K562 (cell line): ENCODE measurements at regions not wholly inside any gene's neighbourhood (a gene's known extent, or its start where the extent isn't known, plus 50 kb on each side); places are given as distances from the start of the nearest gene placed in this dataset.

ENCODE experiments used
- ATAC-seq: fragments of 200-7000 bp; cut with Tn5 transposase; 3 replicates; pipeline ENCODE4 v1.9.1; 2020; ENCODE audit warnings: moderate library complexity
- BruUV-seq: library from RNA; stranded (reverse); fragments of 400-500 nt; replicated peaks from 2 replicates; lab custom pipeline; 2021; lab: Mats Ljungman, UMichigan
- CTCF ChIA-PET: fragments of 300-600 bp; formaldehyde crosslinking; extraction: SDS; loops from one replicate; lab custom pipeline; 2021; ENCODE audit warnings: low intra/inter-chr PET ratio; lab: Yijun Ruan, JAX
- POLR2A ChIA-PET: fragments of 300-600, 350-650 bp; sonication (Branson Sonifier 250); formaldehyde crosslinking; extraction: SDS; loops from one replicate; lab custom pipeline; 2021; ENCODE audit warnings: antibody characterized with exemption, inconsistent platforms; lab: Yijun Ruan, JAX
- DNase-seq, 4 experiments: peaks; one replicate each; pipeline versions ENCODE4 v3.0.0 to v3.0.0-alpha.2; 2011 to 2018; ENCODE audit warnings: low spot score in 3 of 4, mixed read lengths in 3 of 4; ENCODE audit errors: extremely low read depth in 1 of 4
- FAIRE-seq: peaks from 2 replicates; lab custom pipeline; 2011; peaks lifted over from hg19 to GRCh38; lab: Jason Lieb, UNC
- H2AFZ ChIP-seq: 2 replicates; pipeline ENCODE4 v1.6.0; 2011; ENCODE audit warnings: low read depth, low read length, control low read depth, inconsistent platforms
- H3K27ac ChIP-seq: fragments of 200-600 bp; 3 replicates; pipeline ENCODE4 v1.8.0; 2011; ENCODE audit warnings: low read depth, mild to moderate bottlenecking, control low read depth, inconsistent platforms, low read length, moderate library complexity, mixed read lengths; ENCODE audit errors: extremely low read depth
- H3K27me3 ChIP-seq, 2 experiments: fragments of 300-600 bp in 1 of 2; 2 replicates in 1 of 2; 3 replicates in 1 of 2; pipeline versions ENCODE4 v1.6.0 to v1.8.0; 2011; ENCODE audit warnings: inconsistent platforms in 2 of 2, low read length in 2 of 2, mild to moderate bottlenecking in 1 of 2, mixed read lengths in 1 of 2, moderate library complexity in 1 of 2; ENCODE audit not compliant: control insufficient read depth in 2 of 2, insufficient read depth in 2 of 2
- H3K36me3 ChIP-seq: fragments of 300-600 bp; 3 replicates; pipeline ENCODE4 v1.8.0; 2011; ENCODE audit warnings: mild to moderate bottlenecking, low read length, inconsistent platforms; ENCODE audit not compliant: control insufficient read depth, insufficient read depth
- H3K4me1 ChIP-seq, 2 experiments: fragments of 200-600 bp in 1 of 2; replicated peaks in 1 of 2; 2 replicates in 1 of 2; 3 replicates in 1 of 2; pipeline versions ENCODE4 v1.5.1 to v1.8.0; 2011; ENCODE audit warnings: inconsistent platforms in 2 of 2, low read length in 2 of 2, mild to moderate bottlenecking in 1 of 2, mixed read lengths in 1 of 2, moderate library complexity in 1 of 2; ENCODE audit not compliant: control insufficient read depth in 2 of 2, insufficient read depth in 2 of 2
- H3K4me2 ChIP-seq: 2 replicates; pipeline ENCODE4 v1.6.1; 2011; ENCODE audit warnings: low read length, control low read depth, inconsistent platforms, mixed read lengths; ENCODE audit not compliant: insufficient read depth
- H3K4me3 ChIP-seq: fragments of 200-600 bp; sonication (generic), shearing (Covaris generic); 2 replicates; pipeline ENCODE4 v1.5.1; 2016; ENCODE audit warnings: control low read depth, inconsistent platforms
- H3K79me2 ChIP-seq: fragments of 200-600 bp; 3 replicates; pipeline ENCODE4 v1.8.0; 2011; ENCODE audit warnings: low read length, inconsistent platforms; ENCODE audit not compliant: control insufficient read depth, insufficient read depth
- H3K9ac ChIP-seq, 2 experiments: 2 replicates each; pipeline versions ENCODE4 v1.6.0 to v1.6.1; 2011; ENCODE audit warnings: low read depth in 2 of 2, low read length in 2 of 2, control low read depth in 1 of 2, inconsistent platforms in 1 of 2, mild to moderate bottlenecking in 1 of 2, mixed read lengths in 1 of 2; ENCODE audit not compliant: insufficient read depth in 1 of 2
- H3K9me1 ChIP-seq: one replicate; pipeline ENCODE4 v1.6.0; 2011; ENCODE audit warnings: inconsistent platforms, mild to moderate bottlenecking, low read length, moderate library complexity; ENCODE audit not compliant: control insufficient read depth, insufficient read depth
- H3K9me3 ChIP-seq: replicated peaks from 2 replicates; pipeline ENCODE4 v1.5.1; 2011; ENCODE audit warnings: low read depth, low read length, inconsistent platforms; ENCODE audit not compliant: control insufficient read depth, insufficient read depth
- H4K20me1 ChIP-seq: replicated peaks from 2 replicates; pipeline ENCODE4 v1.6.1; 2011; ENCODE audit warnings: low read length, inconsistent platforms, mixed read lengths; ENCODE audit not compliant: control insufficient read depth, insufficient read depth
- ARID2 ChIP-seq: fragments of 450-650 bp; IDR thresholded peaks from 2 replicates; pipeline ENCODE4 v1.6.1; 2017; ENCODE audit warnings: antibody characterized with exemption, mild to moderate bottlenecking
- BRCA1 ChIP-seq, 2 experiments: fragments of 450-650 bp in 1 of 2; sonication (generic) in 1 of 2; formaldehyde crosslinking in 1 of 2; IDR thresholded peaks; 2 replicates each; pipeline versions ENCODE4 v1.5.0 to v1.6.1; 2017 to 2020; ENCODE audit warnings: mild to moderate bottlenecking in 1 of 2, missing genetic modification reagents in 1 of 2
- CREB1 ChIP-seq, 2 experiments: sonication (generic) in 1 of 2; formaldehyde crosslinking in 1 of 2; IDR thresholded peaks; 2 replicates each; pipeline versions ENCODE4 v1.6.1 to v1.8.0; 2012 to 2022; ENCODE audit warnings: inconsistent platforms in 1 of 2, mild to moderate bottlenecking in 1 of 2, missing genetic modification reagents in 1 of 2, moderate library complexity in 1 of 2
- ETV5 ChIP-seq: sonication (generic); formaldehyde crosslinking; IDR thresholded peaks from 2 replicates; pipeline ENCODE4 v1.4.0; 2020; ENCODE audit warnings: low read depth, mild to moderate bottlenecking, missing genetic modification reagents
- HSF4 ChIP-seq: fragments of 250-450 bp; sonication (Bioruptor Pico); IDR thresholded peaks from 2 replicates; pipeline ENCODE4 v2.1.2; 2022; ENCODE audit warnings: mild to moderate bottlenecking, moderate library complexity, borderline replicate concordance
- SIX5 ChIP-seq, 2 experiments: IDR thresholded peaks; 2 replicates each; pipeline ENCODE4 v1.6.1; 2011; ENCODE audit warnings: low read length in 2 of 2, borderline replicate concordance in 1 of 2, low read depth in 1 of 2, mild to moderate bottlenecking in 1 of 2, moderate library complexity in 1 of 2; ENCODE audit not compliant: insufficient read depth in 1 of 2
- VEZF1 ChIP-seq: fragments of 200-800 bp; sonication (Bioruptor generic); IDR thresholded peaks from 2 replicates; pipeline ENCODE4 v1.6.1; 2017; ENCODE audit warnings: missing genetic modification characterization, missing compliant biosample characterization
- ZFP36 ChIP-seq: fragments of 150-350 bp; IDR thresholded peaks from 2 replicates; pipeline ENCODE4 v1.6.1; 2018; ENCODE audit warnings: low read length, low read depth; ENCODE audit not compliant: partially characterized antibody
- ZNF175 ChIP-seq: fragments of 200-800 bp; sonication (Bioruptor generic); IDR thresholded peaks from 2 replicates; pipeline ENCODE4 v1.6.1; 2016; ENCODE audit warnings: low read depth, mild to moderate bottlenecking, missing genetic modification characterization, missing compliant biosample characterization
- ZNF212 ChIP-seq: fragments of 450-650 bp; formaldehyde crosslinking; IDR thresholded peaks from 2 replicates; pipeline ENCODE4 v1.4.0; 2020; ENCODE audit warnings: mild to moderate bottlenecking
- ZNF347 ChIP-seq: fragments of 450-650 bp; formaldehyde crosslinking; IDR thresholded peaks from 2 replicates; pipeline ENCODE4 v1.4.0; 2020; ENCODE audit warnings: low read depth, mild to moderate bottlenecking, moderate library complexity
- WGBS: fragments of 100-300 bp; shearing (Covaris generic); methylation state at CpG from one replicate; pipeline ENCODE4 v1.1.6; 2016; ENCODE audit warnings: low coverage, mixed read lengths; ENCODE audit not compliant: insufficient coverage; ENCODE audit errors: missing lambda C conversion rate; 5-methylcytosine and 5-hydroxymethylcytosine counted together
- in situ Hi-C: fragments of 300-500 bp; cut with MboI; formaldehyde crosslinking; loops from 4 replicates; pipeline ENCODE4 v1.15.0; 2018; ENCODE audit warnings: inconsistent platforms, mixed read lengths
- intact Hi-C: fragments of 100-400 bp; cut with micrococcal nuclease; formaldehyde crosslinking; loops from 2 replicates; pipeline ENCODE4 v1.14.2; 2022
- TF ChIP-seq, protein P1 (sequence below): fragments of 250-450 bp; sonication (Bioruptor Pico); IDR thresholded peaks from 2 replicates; pipeline ENCODE4 v1.8.0; 2021; ENCODE audit warnings: mild to moderate bottlenecking, moderate library complexity
- TF ChIP-seq, protein P2 (sequence below): sonication (generic); formaldehyde crosslinking; IDR thresholded peaks from 2 replicates; pipeline ENCODE4 v1.8.0; 2022; ENCODE audit warnings: mild to moderate bottlenecking, missing genetic modification reagents

GRCh38 chr18:45352874-45353273 lies 262.4 kb upstream of the SLC14A2 start:
- intact Hi-C loops = no loop called here
- ATAC-seq (no peak), FAIRE-seq (no peak), DNase-seq (no peak)
- no peak overlapping the region for H3K27ac ChIP-seq
- no peaks in the 10 kb centered on the region for H4K20me1 ChIP-seq
- H3K79me2 ChIP-seq = no peaks in the 10 kb centered on the region
- TF ChIP-seq SIX5 (IDR thresholded peaks at IDR 0.05; ENCODE audit: borderline replicate concordance in 1 of 2, insufficient read depth in 1 of 2, low read depth in 1 of 2, low read length in 2 of 2) = no peak
- TF ChIP-seq, protein P1, sequence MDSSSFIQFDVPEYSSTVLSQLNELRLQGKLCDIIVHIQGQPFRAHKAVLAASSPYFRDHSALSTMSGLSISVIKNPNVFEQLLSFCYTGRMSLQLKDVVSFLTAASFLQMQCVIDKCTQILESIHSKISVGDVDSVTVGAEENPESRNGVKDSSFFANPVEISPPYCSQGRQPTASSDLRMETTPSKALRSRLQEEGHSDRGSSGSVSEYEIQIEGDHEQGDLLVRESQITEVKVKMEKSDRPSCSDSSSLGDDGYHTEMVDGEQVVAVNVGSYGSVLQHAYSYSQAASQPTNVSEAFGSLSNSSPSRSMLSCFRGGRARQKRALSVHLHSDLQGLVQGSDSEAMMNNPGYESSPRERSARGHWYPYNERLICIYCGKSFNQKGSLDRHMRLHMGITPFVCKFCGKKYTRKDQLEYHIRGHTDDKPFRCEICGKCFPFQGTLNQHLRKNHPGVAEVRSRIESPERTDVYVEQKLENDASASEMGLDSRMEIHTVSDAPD (CRISPR knock-in tag) = no peak
- POLR2A ChIA-PET = no interaction called here
- no peaks in the 10 kb centered on the region for H3K27me3 ChIP-seq
- H2AFZ ChIP-seq = no peak overlapping the region
- H3K36me3 ChIP-seq = no peaks in the 10 kb centered on the region
- H3K4me1 ChIP-seq = no peaks in the 10 kb centered on the region
- no peaks in the 10 kb centered on the region for H3K9me1 ChIP-seq
- in situ Hi-C loops = no loop called here
- H3K4me3 ChIP-seq = no peak overlapping the region
- no peak overlapping the region for H3K4me2 ChIP-seq
- no peaks in the 10 kb centered on the region for H3K9me3 ChIP-seq
- WGBS = 0% methylated on average over 5 of the region's 5 CpGs
- no TSS peak for BruUV-seq
- H3K9ac ChIP-seq = no peak overlapping the region
- CTCF ChIA-PET = no interaction called here

DNA sequence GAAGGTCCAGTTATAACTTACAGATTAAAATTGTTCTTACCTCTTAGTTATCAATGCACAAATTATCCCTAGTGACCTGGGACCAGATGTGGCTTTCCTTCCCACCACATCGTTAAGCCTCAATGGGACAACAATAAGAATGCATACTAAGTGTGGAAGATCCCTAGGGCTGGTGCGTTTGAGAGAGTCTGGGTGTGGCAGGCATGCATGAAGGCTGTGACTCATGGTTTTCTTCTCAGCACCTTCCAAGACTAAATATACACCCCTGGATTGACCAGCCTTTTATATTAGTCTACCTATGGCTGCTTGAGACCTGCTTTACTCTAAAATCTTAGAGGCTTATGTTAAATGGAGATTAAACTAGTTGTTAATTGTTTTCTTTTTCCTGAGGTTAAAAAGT lies 261.7 kb upstream of the SLC14A2 start:
- intact Hi-C loops = no loop called here
- no peak overlapping the region for H3K4me3 ChIP-seq
- 12% methylated on average over 2 of the region's 2 CpGs for WGBS
- H3K4me2 ChIP-seq = no peak overlapping the region
- in situ Hi-C loops = no loop called here
- no peaks in the 10 kb centered on the region for H3K9me1 ChIP-seq
- ChIA-PET CTCF (no interaction called here), POLR2A (no interaction called here)
- H3K27ac ChIP-seq = no peak overlapping the region
- no peak for FAIRE-seq
- no peak overlapping the region for H3K9ac ChIP-seq
- H3K4me1 ChIP-seq = no peaks in the 10 kb centered on the region
- H4K20me1 ChIP-seq = no peaks in the 10 kb centered on the region
- no peak for ATAC-seq
- no peaks in the 10 kb centered on the region for H3K9me3 ChIP-seq
- DNase-seq = no peak
- H3K79me2 ChIP-seq = no peaks in the 10 kb centered on the region
- no TSS peak for BruUV-seq
- no peaks in the 10 kb centered on the region for H3K36me3 ChIP-seq
- H3K27me3 ChIP-seq = no peaks in the 10 kb centered on the region
- H2AFZ ChIP-seq = no peak overlapping the region
- TF ChIP-seq CREB1 (IDR thresholded peaks at IDR 0.05) = no peak
- no peak for TF ChIP-seq CREB1 (CRISPR knock-in tag; IDR thresholded peaks at IDR 0.05)
- TF ChIP-seq ZNF347 (CRISPR knock-in tag) = no peak
- TF ChIP-seq ETV5 = no peak
- TF ChIP-seq ARID2 = no peak
- no peak for TF ChIP-seq HSF4 (CRISPR knock-in tag)
- no peak for TF ChIP-seq ZFP36
- no peak for TF ChIP-seq ZNF212 (CRISPR knock-in tag)
- no peak for TF ChIP-seq ZNF175 (CRISPR knock-in tag)
- TF ChIP-seq BRCA1 (IDR thresholded peaks at IDR 0.05) = no peak
- no peak for TF ChIP-seq BRCA1 (CRISPR knock-in tag; IDR thresholded peaks at IDR 0.05)
- TF ChIP-seq, protein P2, sequence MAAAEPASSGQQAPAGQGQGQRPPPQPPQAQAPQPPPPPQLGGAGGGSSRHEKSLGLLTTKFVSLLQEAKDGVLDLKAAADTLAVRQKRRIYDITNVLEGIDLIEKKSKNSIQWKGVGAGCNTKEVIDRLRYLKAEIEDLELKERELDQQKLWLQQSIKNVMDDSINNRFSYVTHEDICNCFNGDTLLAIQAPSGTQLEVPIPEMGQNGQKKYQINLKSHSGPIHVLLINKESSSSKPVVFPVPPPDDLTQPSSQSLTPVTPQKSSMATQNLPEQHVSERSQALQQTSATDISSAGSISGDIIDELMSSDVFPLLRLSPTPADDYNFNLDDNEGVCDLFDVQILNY (CRISPR knock-in tag) = no peak
- no peak for TF ChIP-seq VEZF1
